ENCODE measurements at regions not wholly inside any gene's neighbourhood (a gene's known extent, or its start where the extent isn't known, plus 50 kb on each side); places are given as distances from the start of the nearest gene placed in this dataset.

- no peak overlapping the region for H3K4me3 ChIP-seq
- H3K27me3 ChIP-seq = no peaks in the 10 kb centered on the region
- H3K36me3 ChIP-seq = no peaks in the 10 kb centered on the region
- H3K9me3 ChIP-seq = no peaks in the 10 kb centered on the region
- DNase-seq = no peak
Observed at GRCh38 chr3:64406271-64406670, 181.0 kb upstream of the PRICKLE2 start.

GRCh38 chr3:64405211-64405835 lies 180.1 kb upstream of the PRICKLE2 start:
- H3K36me3 ChIP-seq = no peaks in the 10 kb centered on the region
- H3K4me3 ChIP-seq = no peak overlapping the region
- H3K9me3 ChIP-seq = no peaks in the 10 kb centered on the region
- no peaks in the 10 kb centered on the region for H3K27me3 ChIP-seq
- DNase-seq = no peak

- Histone ChIP-seq H3K9me3 (no peaks in the 10 kb centered on the region), H3K4me3 (no peak overlapping the region), H3K27me3 (no peaks in the 10 kb centered on the region), H3K36me3 (no peaks in the 10 kb centered on the region)
- DNase-seq = no peak
Observed at GRCh38 chr3:64400706-64401105, 175.4 kb upstream of the PRICKLE2 start.

- no peak for DNase-seq
- Histone ChIP-seq H3K4me3 (no peak overlapping the region), H3K36me3 (no peaks in the 10 kb centered on the region), H3K9me3 (no peaks in the 10 kb centered on the region), H3K27me3 (no peaks in the 10 kb centered on the region)
Observed at GRCh38 chr3:64399205-64399800, 174.0 kb upstream of the PRICKLE2 start.

- H3K9me3 ChIP-seq = no peaks in the 10 kb centered on the region
- H3K36me3 ChIP-seq = no peaks in the 10 kb centered on the region
- H3K4me3 ChIP-seq = no peak overlapping the region
- no peaks in the 10 kb centered on the region for H3K27me3 ChIP-seq
- DNase-seq = no peak
Observed at GRCh38 chr3:64398476-64398875, 173.2 kb upstream of the PRICKLE2 start.

GRCh38 chr3:64398006-64398405 lies 172.7 kb upstream of the PRICKLE2 start:
- H3K9me3 ChIP-seq = no peaks in the 10 kb centered on the region
- no peaks in the 10 kb centered on the region for H3K36me3 ChIP-seq
- no peaks in the 10 kb centered on the region for H3K27me3 ChIP-seq
- no peak overlapping the region for H3K4me3 ChIP-seq
- DNase-seq = no peak

- DNase-seq = no peak
- Histone ChIP-seq H3K4me3 (no peak overlapping the region), H3K27me3 (no peaks in the 10 kb centered on the region), H3K36me3 (no peaks in the 10 kb centered on the region), H3K9me3 (no peaks in the 10 kb centered on the region)
Observed at GRCh38 chr3:64397573-64397972, 172.3 kb upstream of the PRICKLE2 start.

- H3K27me3 ChIP-seq = no peaks in the 10 kb centered on the region
- no peaks in the 10 kb centered on the region for H3K9me3 ChIP-seq
- no peak for DNase-seq
- H3K36me3 ChIP-seq = no peaks in the 10 kb centered on the region
- no peak overlapping the region for H3K4me3 ChIP-seq
Observed at GRCh38 chr3:64395490-64395889, 170.2 kb upstream of the PRICKLE2 start.

GRCh38 chr3:64393193-64393592 lies 167.9 kb upstream of the PRICKLE2 start:
- H3K4me3 ChIP-seq = no peak overlapping the region
- DNase-seq = no peak
- no peaks in the 10 kb centered on the region for H3K9me3 ChIP-seq
- H3K36me3 ChIP-seq = no peaks in the 10 kb centered on the region
- no peaks in the 10 kb centered on the region for H3K27me3 ChIP-seq

- no peaks in the 10 kb centered on the region for H3K27me3 ChIP-seq
Observed at GRCh38 chr3:64392001-64392400, 166.7 kb upstream of the PRICKLE2 start.

GRCh38 chr3:64390893-64391292 lies 165.6 kb upstream of the PRICKLE2 start:
- Histone ChIP-seq H3K27me3 (no peaks in the 10 kb centered on the region), H3K4me3 (no peak overlapping the region), H3K9me3 (no peaks in the 10 kb centered on the region), H3K36me3 (no peaks in the 10 kb centered on the region)
- DNase-seq = no peak

More at GRCh38 chr3:64392001-64392400, 166.7 kb upstream of the PRICKLE2 start:
- no peak for DNase-seq
- Histone ChIP-seq H3K9me3 (no peaks in the 10 kb centered on the region), H3K36me3 (no peaks in the 10 kb centered on the region), H3K4me3 (no peak overlapping the region)

- H3K4me3 ChIP-seq = no peak overlapping the region
- H3K36me3 ChIP-seq = no peaks in the 10 kb centered on the region
- DNase-seq = no peak
- H3K9me3 ChIP-seq = no peaks in the 10 kb centered on the region
- no peaks in the 10 kb centered on the region for H3K27me3 ChIP-seq
Observed at GRCh38 chr3:64388886-64389285, 163.6 kb upstream of the PRICKLE2 start.

GRCh38 chr3:64387688-64388087 lies 162.4 kb upstream of the PRICKLE2 start:
- H3K27me3 ChIP-seq = no peaks in the 10 kb centered on the region
- no peaks in the 10 kb centered on the region for H3K9me3 ChIP-seq
- no peak overlapping the region for H3K4me3 ChIP-seq
- H3K36me3 ChIP-seq = no peaks in the 10 kb centered on the region
- DNase-seq = no peak

- Histone ChIP-seq H3K36me3 (no peaks in the 10 kb centered on the region), H3K27me3 (no peaks in the 10 kb centered on the region), H3K4me3 (no peak overlapping the region), H3K9me3 (no peaks in the 10 kb centered on the region)
- no peak for DNase-seq
Observed at GRCh38 chr3:64385277-64385676, 160.0 kb upstream of the PRICKLE2 start.

GRCh38 chr3:64384561-64384960 lies 159.3 kb upstream of the PRICKLE2 start:
- no peaks in the 10 kb centered on the region for H3K9me3 ChIP-seq
- no peaks in the 10 kb centered on the region for H3K36me3 ChIP-seq
- H3K4me3 ChIP-seq = no peak overlapping the region
- no peaks in the 10 kb centered on the region for H3K27me3 ChIP-seq
- DNase-seq = no peak

GRCh38 chr3:64382153-64382552 lies 156.9 kb upstream of the PRICKLE2 start:
- Histone ChIP-seq H3K9me3 (no peaks in the 10 kb centered on the region), H3K4me3 (no peak overlapping the region), H3K27me3 (no peaks in the 10 kb centered on the region), H3K36me3 (no peaks in the 10 kb centered on the region)
- no peak for DNase-seq

- H3K4me3 ChIP-seq = no peak overlapping the region
- no peak for DNase-seq
- H3K27me3 ChIP-seq = no peaks in the 10 kb centered on the region
- no peaks in the 10 kb centered on the region for H3K36me3 ChIP-seq
- no peaks in the 10 kb centered on the region for H3K9me3 ChIP-seq
Observed at GRCh38 chr3:64381367-64381766, 156.1 kb upstream of the PRICKLE2 start.

GRCh38 chr3:64380546-64380945 lies 155.3 kb upstream of the PRICKLE2 start:
- H3K36me3 ChIP-seq = no peaks in the 10 kb centered on the region
- no peak overlapping the region for H3K4me3 ChIP-seq
- H3K27me3 ChIP-seq = no peaks in the 10 kb centered on the region
- H3K9me3 ChIP-seq = peaks cover 3% of the 10 kb centered on the region; the same call in 1 of the 2 replicates
- no peak for DNase-seq
